GM21390 (cell line): ENCODE measurements at regions not wholly inside any gene's neighbourhood (a gene's known extent, or its start where the extent isn't known, plus 50 kb on each side); places are given as distances from the start of the nearest gene placed in this dataset.
A peak's percentile ranks its signal among the peaks of the same experiment; 100 is the strongest.

Source experiments
- ATAC-seq: cut with Tn5 transposase; IDR thresholded peaks from one replicate; pipeline ENCODE4 v1.9.1; 2021; ENCODE audit not compliant: unreplicated experiment

DNA sequence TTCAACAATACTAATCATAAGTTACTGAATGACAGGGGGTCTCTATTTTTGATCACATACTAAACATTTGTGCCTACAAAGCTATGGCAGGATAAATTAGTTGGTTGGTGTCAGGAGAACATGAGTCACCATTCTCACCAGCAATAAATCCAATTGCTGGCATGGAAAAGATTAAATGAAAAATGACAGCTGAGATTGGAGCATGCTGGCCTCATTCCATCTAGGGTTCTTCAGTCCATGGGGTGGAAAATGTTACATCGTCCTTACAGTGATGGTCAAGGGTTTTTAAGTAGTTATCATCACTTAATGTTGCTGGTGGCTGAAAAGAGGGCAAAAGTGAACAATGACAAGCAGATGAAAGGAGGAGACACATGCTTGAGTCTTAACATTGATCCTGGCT, 180.1 kb upstream of the BCL6 start:
- no peak for ATAC-seq

DNA sequence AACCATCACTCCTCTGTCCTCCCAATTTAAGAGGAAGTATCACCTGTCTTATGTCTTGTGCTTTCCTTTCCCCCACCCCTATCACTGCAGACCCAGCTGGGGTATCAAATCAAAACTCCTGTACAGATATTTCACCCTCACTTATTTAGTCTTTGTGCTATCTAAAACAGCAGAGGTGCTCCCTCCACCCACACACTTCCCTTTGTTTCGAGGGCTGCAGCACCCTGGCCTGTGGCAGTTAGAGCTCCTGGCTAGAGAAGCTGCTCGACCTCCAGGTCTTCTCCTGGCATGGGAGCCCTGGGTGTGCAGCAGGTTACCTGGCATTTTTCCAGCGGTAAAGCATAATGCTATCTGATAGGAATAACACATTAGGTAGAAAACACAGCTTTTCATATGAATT, 181.4 kb upstream of the BCL6 start:
- no peak for ATAC-seq

DNA sequence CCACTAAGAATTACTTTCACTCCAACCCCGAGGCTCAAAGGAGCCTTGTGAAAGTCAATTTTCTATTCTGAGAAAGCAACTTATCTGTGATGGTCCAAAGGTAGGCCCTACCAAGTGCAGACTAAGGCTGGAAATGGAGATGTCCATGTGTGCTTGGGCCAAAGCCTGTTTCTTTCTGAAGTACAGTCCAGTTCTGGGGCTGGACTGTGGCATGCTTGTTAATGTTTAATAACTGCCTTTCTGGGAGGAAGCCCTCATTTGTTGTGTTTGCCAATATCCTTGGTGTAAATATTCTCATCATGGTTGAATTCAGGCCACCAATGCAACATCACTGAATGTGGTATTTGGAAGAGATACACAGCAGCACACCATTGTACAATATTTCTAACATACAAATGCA, 182.3 kb upstream of the BCL6 start:
- ATAC-seq, result no peak

DNA sequence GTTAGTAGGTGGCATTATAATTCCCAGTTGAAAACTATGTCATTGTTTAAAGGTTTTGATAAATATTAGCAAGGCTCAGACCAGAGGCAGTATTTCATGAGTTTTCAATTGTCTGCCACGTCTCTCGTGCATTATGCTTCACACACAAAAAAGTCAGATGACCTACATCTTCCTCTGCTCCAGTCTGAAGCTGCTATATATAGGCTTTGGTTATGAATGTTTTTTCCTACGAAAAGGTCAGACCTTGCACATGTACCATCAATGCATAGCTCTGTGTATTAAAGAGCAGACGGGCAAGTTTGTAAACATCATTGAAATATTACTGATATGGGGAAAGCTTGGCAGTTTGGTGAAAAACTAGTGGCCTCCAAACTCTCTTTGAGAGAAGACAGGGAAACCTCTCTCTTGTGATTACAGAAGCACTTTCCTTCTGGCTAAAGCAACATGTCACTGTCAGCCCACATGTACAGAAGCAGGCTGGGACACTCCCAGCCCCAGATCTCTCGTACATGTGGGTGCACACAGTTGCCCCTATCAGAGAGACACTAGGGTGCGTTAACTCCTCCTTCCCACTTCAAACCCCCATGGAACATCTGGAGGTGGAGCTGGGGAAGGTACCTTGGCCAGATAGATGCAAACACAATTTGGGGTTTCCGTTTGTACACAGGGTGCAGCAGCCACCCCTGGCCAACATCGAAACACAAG, 184.0 kb upstream of the BCL6 start:
- no peak for ATAC-seq

DNA sequence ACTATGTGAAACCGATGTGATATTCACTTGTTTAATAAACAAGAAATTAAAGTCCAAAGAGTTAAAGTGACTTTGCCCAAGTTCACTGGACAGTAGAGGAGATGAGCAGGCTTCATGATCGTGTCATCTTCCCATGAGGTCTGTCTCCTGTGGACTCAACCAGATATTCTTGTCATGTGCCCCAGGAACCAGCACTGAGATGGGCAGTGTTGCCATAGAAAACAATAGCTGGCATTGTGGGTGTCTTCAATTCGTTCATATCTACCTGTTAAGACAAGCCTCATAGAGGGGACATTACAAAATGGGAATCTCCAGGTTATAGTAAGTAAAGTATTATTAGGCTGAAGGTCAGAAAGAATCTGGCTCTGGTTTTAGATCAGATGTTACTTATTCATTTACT, 184.8 kb upstream of the BCL6 start:
- no peak for ATAC-seq

GRCh38 chr3:187931101-187931500, 185.8 kb upstream of the BCL6 start:
- no peak for ATAC-seq

DNA sequence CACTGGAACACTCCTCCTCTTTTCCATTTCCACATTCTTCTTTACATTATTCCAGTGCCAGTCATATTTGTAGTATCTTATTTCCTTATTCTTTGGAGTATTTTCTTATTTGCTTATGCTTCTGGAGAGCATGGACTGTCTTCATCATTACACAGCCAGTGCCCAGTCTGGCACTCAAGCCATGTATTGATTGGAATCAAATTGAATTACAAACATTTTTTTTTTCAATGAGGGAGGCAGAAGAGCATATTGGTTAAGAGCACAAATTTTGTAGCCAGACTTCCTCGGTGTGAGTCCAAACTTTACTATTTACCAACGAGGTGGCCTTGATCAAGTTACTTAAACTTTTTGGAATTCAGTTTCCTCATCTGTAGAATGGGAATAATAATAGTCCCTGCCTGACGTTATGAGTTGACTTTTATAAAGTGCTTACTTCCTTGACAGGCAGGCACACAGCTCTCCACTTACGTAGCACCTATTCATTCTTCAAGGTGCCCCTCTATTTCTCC, 186.6 kb upstream of the BCL6 start:
- ATAC-seq, result no peak

- no peak for ATAC-seq
Measured at GRCh38 chr3:187932530-187932929, 187.3 kb upstream of the BCL6 start.

- peak; percentile 98 for ATAC-seq
Measured at GRCh38 chr3:187935623-187936156, 190.4 kb upstream of the BCL6 start.

- ATAC-seq, result no peak
Measured at GRCh38 chr3:187936676-187937075, 191.4 kb upstream of the BCL6 start.

DNA sequence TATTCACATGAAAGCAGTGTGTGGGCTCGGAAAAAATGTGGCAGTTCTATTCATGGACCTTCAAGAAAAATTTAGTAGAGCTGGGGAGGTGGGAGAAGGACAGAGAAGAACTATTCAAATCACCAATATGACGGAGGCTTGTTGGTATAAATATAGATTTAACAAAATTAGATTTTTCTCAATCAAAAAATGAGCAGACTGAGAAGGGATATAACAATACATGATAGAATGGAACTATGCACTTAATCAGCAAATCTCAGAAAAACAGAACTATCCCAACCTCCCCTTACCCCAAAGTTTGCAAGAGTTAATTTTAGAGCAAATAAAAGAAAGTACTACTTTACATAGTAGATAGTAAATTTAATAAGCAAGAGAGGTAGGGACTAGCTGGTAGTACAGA, 194.6 kb upstream of the BCL6 start:
- no peak for ATAC-seq

DNA sequence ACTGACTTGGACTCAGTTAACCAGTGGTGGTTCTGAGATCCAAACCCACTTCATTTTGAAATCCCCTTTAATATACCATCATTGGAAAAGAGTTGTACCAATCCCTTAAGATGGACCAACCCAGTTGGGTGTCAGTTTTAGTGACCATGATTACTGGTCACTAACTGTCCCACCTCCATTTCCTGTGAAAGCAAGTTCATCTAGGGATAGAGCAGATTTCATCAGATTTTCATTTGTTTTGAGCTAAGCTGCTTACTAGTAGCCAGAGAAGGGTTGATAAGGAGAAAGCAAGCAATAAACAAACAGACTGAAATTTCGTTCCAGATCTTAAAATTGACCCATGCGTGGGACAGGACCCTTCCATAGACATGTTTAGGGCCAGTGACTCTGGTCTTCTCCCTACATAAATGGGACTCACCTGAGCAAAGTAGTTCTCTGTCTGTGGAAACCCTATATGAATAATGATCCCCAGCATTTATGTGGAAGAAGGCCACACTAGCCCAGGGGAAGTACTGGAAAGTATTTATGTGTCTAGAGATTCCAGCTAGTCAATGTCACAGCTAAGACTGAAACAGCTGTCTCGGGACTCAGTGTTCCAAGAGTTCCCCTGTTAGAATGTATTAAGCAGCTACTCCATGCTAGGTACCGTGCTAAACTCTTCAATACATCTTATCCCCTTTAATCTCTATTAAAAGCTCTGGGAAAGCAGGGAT, 196.0 kb upstream of the BCL6 start:
- no peak for ATAC-seq

GRCh38 chr3:187941848-187942194, 196.6 kb upstream of the BCL6 start:
- no peak for ATAC-seq

DNA sequence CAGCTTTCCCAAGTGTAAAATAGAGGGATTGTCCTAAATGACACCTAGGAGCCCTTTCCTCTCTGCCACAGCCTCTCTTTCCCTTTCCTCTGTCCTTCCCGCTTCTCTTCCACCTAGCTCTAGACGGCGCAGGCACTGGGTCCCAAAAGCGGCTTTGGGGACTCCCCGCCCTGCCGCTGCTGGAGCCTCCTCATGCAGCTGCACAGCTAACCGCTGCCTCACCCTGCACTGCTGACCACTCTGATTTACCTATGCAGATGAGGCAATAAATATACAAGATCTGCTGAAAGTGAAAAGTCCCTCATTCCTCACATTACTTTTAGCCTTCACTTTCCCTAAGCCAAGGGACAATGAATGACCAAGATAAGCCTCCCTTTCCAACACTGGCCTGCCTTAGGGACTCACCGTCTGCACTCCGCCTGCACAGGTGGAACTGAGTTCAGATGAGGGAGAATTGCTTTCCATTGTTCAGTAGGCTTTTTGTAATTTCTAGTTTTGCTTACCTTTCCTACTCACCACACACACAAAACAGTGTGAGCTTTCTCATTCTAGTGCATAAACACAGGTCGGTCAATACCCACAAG, 197.5 kb upstream of the BCL6 start:
- peak; percentile 53 for ATAC-seq

DNA sequence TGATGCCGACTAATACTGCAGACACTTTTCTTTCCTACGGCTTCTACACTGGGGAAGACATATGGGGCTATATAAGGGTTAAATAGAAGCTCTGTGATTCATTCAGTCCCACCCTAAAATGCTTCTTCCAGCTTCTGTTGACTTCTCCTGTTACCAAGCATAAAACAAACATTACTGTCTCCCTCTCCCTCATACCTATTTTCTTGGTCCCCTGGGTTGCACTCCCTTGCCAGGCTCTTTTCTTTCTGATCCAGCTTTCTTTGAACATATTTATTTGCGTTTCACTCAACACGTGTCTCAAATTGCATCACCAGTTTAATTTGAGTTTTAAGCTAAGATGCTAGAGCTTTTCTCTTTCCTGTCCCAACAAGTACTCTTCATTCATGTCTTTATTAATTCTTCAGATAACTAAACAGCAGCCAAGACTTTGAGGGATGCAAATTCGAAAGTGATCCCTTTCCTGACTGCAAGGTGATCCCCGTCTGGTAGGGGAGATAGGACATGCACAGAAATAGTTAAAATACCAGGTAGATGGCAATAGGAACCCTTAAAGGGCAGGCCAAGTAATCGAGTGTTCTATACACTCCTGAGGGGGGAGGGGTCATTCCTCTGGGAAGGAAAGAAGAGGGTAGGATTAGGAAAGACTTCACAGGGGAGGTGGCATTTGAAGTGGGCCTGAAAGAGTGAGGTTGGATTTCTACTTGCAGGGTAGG, 198.6 kb upstream of the BCL6 start:
- no peak for ATAC-seq

DNA sequence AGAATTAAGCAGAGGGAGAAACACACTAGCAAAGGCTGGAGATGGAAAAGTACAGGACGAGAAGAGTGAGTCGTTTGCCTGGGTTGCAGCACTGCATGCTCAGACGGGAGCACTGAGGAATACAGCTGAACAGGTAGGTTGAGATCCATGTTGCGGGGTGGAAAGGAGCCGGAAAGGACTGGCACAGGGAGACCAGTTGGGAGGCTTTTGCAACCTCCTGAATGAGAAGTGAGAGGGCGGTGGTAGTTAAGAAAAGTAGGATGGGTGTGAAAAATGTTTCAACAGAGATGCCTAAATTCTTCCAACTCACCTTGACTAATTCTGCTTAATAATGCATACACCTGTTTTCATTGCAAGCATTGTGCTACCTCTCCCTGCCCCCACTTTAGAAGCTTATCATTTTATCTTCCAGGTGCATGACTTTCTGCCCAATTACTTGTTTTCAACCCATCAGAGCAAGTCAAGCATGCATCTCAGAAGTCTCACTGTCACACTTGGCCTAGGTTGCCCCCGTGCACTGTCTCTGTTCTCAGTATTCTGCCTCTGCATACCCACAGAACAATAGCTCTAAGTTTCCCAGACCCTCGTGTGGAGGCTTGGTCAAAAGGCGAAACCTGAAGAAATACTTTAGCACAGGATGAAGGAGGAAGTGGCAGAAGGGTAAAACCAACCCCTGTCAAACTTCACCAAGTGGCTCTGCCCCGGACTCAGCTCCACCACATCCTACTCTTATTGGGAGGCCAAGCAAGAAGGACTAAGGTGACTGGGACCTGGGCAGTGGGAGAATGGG, 199.3 kb upstream of the BCL6 start:
- no peak for ATAC-seq

DNA sequence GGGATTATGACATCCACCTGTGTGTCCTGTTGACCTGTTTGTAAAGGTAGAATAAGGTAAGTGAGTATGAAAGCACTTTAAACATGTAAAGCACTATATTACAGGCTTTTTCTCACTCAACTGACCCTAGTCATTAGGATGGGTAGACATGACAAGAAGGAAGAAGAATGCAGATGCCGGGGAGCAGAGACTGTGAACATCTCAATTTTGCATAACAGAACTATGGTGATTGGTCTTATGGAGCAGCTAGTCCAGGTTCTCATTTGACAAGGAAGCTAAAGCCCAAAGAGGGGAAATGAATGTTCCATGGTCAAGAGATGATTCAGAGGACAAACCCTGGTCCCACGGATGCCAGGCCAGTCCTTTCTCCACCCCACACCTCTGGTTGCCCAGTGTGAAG, 200.1 kb upstream of the BCL6 start:
- no peak for ATAC-seq

GRCh38 chr3:187946163-187946691, 201.0 kb upstream of the BCL6 start:
- no peak for ATAC-seq

DNA sequence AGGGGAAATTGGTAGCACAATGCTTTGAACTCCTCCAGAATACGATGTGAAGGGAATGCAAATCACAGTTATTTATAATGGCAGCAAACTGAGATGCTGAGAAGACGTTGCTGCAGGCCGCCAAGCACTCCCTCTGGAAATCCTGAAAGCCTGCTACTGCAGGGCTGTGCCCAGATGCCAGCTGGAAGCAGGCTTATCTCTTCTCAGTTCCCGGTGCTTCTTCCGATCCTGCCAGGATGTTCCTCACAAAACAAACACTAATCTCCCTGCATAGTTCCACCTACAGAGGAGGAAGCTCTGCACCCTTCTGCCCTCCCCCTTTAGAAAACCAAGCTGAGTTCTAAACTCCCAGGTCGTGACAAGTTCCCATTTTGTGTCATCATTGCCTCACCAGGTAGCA, 201.7 kb upstream of the BCL6 start:
- ATAC-seq, result no peak

DNA sequence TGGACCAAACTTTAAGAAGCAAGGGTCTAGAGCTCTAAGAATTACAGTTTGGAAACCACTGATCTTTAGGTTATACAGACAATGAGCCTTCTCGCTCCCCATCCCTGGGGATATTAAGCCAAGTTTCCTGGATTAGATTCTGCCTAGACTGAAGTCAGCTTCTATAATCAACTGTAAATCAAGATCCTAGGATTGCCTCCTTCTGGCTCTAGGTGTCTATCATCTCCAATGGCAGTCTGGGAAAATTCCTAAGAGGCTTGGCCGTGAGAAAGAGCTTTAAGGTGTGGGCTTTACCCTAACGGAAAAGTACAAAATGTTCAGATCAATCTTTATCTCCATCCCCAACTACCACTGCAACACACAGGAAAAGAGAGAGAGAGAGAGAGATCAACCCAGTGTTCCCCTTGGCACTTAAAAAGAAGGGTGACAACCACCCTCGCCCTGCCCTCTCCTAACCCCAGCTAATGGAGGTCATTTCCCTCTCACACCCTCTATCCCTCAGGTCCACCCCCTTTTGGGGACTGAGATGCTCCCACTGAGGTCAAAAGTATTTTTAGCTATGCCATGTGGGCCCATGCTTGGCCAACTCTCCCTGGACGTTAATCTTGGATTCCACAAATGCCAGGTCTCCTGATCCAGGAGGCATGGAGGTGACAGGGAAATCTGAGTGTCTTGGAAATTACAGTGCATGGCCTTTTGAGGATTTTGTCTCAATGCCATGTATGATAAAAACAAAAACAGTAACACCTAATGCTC, 202.8 kb upstream of the BCL6 start:
- no peak for ATAC-seq
